Parathyroid adenoma (tissue), 2 donors: ENCODE measurements at regions not wholly inside any gene's neighbourhood (a gene's known extent, or its start where the extent isn't known, plus 50 kb on each side); places are given as distances from the start of the nearest gene placed in this dataset.

Experiments
- H2AFZ ChIP-seq: fragments of 300-600 bp; sonication (generic); one replicate; pipeline ENCODE4 v1.7.0; 2017; ENCODE audit warnings: antibody characterized with exemption, mild to moderate bottlenecking
- H3K27ac ChIP-seq: fragments of 300-600 bp; sonication (generic); one replicate; pipeline ENCODE4 v1.7.0; 2017
- H3K27me3 ChIP-seq: fragments of 300-600 bp; sonication (generic); one replicate; pipeline ENCODE4 v1.7.0; 2017; ENCODE audit warnings: low read length; ENCODE audit not compliant: control insufficient read depth, insufficient read depth
- H3K36me3 ChIP-seq: fragments of 300-600 bp; sonication (generic); one replicate; pipeline ENCODE4 v1.7.0; 2017; ENCODE audit warnings: low read length; ENCODE audit not compliant: control insufficient read depth, insufficient read depth
- H3K4me1 ChIP-seq: fragments of 300-600 bp; sonication (generic); one replicate; pipeline ENCODE4 v1.7.0; 2017; ENCODE audit warnings: control low read depth
- H3K4me2 ChIP-seq: fragments of 300-600 bp; sonication (generic); one replicate; pipeline ENCODE4 v1.7.0; 2017; ENCODE audit warnings: low read length
- H3K4me3 ChIP-seq: fragments of 300-600 bp; sonication (generic); one replicate; pipeline ENCODE4 v1.7.0; 2017; ENCODE audit warnings: low read depth, low read length
- H3K79me2 ChIP-seq: fragments of 300-600 bp; sonication (generic); one replicate; pipeline ENCODE4 v1.7.0; 2017; ENCODE audit warnings: control low read depth
- H3K9ac ChIP-seq: fragments of 300-600 bp; sonication (generic); one replicate; pipeline ENCODE4 v1.7.0; 2017; ENCODE audit warnings: mild to moderate bottlenecking
- H3K9me3 ChIP-seq: fragments of 300-600 bp; sonication (generic); one replicate; pipeline ENCODE4 v1.7.0; 2017; ENCODE audit warnings: low read length; ENCODE audit not compliant: control insufficient read depth
- TF ChIP-seq, protein P1 (sequence below): fragments of 300-600 bp; sonication (generic); IDR thresholded peaks from one replicate; pipeline ENCODE4 v1.7.0; 2017; ENCODE audit warnings: antibody characterized with exemption, mild to moderate bottlenecking
- donor health status: primary hyperparathyroidism.

DNA sequence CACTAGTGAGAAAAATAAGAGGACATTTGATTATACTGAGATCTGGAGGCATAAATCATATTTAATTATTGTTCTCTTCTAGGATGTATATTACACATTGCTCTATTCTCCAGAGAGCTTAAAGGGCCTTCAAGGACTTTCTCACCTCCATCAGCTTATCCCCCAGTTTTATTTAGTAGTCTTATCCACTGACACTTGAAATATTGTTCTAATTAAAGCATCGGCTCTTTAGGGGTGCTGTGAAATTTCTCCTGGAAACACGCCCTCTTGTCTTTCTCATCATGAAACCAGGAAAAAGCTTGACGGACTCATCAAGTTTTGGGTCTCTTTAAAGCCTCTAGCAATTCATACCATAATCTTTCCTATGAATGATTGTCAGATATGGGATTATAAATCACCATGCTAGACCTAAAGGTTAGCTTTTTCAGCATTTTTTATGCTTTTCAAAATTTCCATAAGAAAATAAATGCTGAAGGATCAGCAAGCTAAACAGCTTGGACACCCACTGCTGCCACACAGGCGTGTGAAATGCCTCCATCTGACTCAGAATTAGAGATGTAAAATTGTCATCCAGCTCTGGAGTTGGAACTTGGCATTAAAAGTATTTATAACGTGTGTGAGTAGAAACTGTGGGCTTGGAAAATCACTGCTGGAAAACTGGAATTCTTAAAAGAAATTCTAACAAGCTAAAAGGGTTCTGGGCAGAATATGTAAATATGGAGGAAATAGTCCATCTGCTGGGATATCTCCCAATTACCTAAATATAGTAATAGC, 216.3 kb downstream of the CHRM2 start:
- no peak overlapping the region for H3K4me2 ChIP-seq
- H3K27ac ChIP-seq, result no peak overlapping the region
- no peak overlapping the region for H3K9ac ChIP-seq
- no peak overlapping the region for H2AFZ ChIP-seq
- no peaks in the 10 kb centered on the region for H3K27me3 ChIP-seq
- H3K4me3 ChIP-seq, result no peak overlapping the region
- TF ChIP-seq, protein P1, sequence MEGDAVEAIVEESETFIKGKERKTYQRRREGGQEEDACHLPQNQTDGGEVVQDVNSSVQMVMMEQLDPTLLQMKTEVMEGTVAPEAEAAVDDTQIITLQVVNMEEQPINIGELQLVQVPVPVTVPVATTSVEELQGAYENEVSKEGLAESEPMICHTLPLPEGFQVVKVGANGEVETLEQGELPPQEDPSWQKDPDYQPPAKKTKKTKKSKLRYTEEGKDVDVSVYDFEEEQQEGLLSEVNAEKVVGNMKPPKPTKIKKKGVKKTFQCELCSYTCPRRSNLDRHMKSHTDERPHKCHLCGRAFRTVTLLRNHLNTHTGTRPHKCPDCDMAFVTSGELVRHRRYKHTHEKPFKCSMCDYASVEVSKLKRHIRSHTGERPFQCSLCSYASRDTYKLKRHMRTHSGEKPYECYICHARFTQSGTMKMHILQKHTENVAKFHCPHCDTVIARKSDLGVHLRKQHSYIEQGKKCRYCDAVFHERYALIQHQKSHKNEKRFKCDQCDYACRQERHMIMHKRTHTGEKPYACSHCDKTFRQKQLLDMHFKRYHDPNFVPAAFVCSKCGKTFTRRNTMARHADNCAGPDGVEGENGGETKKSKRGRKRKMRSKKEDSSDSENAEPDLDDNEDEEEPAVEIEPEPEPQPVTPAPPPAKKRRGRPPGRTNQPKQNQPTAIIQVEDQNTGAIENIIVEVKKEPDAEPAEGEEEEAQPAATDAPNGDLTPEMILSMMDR, result no peak
- no peaks in the 10 kb centered on the region for H3K79me2 ChIP-seq
- H3K4me1 ChIP-seq, result no peaks in the 10 kb centered on the region
- no peaks in the 10 kb centered on the region for H3K9me3 ChIP-seq
- no peaks in the 10 kb centered on the region for H3K36me3 ChIP-seq

GRCh38 chr7:137082391-137082790, 213.9 kb downstream of the CHRM2 start:
- Histone ChIP-seq H2AFZ (no peak overlapping the region), H3K79me2 (no peaks in the 10 kb centered on the region), H3K4me2 (no peak overlapping the region), H3K9me3 (no peaks in the 10 kb centered on the region), H3K9ac (no peak overlapping the region), H3K27ac (no peak overlapping the region), H3K4me3 (no peak overlapping the region), H3K27me3 (no peaks in the 10 kb centered on the region), H3K36me3 (no peaks in the 10 kb centered on the region), H3K4me1 (no peaks in the 10 kb centered on the region)
- TF ChIP-seq, protein P1, result no peak

GRCh38 chr7:137081321-137082093, 213.1 kb downstream of the CHRM2 start:
- H3K4me1 ChIP-seq, result no peaks in the 10 kb centered on the region
- TF ChIP-seq, protein P1, result no peak
- H2AFZ ChIP-seq, result no peak overlapping the region

GRCh38 chr7:137080516-137081203, 212.2 kb downstream of the CHRM2 start:
- H3K36me3 ChIP-seq, result no peaks in the 10 kb centered on the region
- H3K27ac ChIP-seq, result no peak overlapping the region
- TF ChIP-seq, protein P1, result no peak
- H3K9ac ChIP-seq, result no peak overlapping the region
- no peaks in the 10 kb centered on the region for H3K4me1 ChIP-seq
- no peaks in the 10 kb centered on the region for H3K27me3 ChIP-seq
- no peak overlapping the region for H3K4me2 ChIP-seq
- no peak overlapping the region for H3K4me3 ChIP-seq
- H3K79me2 ChIP-seq, result no peaks in the 10 kb centered on the region
- no peak overlapping the region for H2AFZ ChIP-seq
- no peaks in the 10 kb centered on the region for H3K9me3 ChIP-seq

More at GRCh38 chr7:137081321-137082093, 213.1 kb downstream of the CHRM2 start:
- H3K36me3 ChIP-seq, result no peaks in the 10 kb centered on the region
- no peaks in the 10 kb centered on the region for H3K79me2 ChIP-seq
- no peaks in the 10 kb centered on the region for H3K27me3 ChIP-seq
- H3K27ac ChIP-seq, result no peak overlapping the region
- no peak overlapping the region for H3K4me2 ChIP-seq
- H3K4me3 ChIP-seq, result no peak overlapping the region
- H3K9ac ChIP-seq, result no peak overlapping the region
- H3K9me3 ChIP-seq, result no peaks in the 10 kb centered on the region
